GM18499 (cell line): ENCODE measurements at regions not wholly inside any gene's neighbourhood (a gene's known extent, or its start where the extent isn't known, plus 50 kb on each side); places are given as distances from the start of the nearest gene placed in this dataset.
"Not testable (repeated sequence)": the region's sequence is repeated elsewhere in the genome, so short reads cannot be mapped to it uniquely, and the experiment has no call there.

ENCODE experiments used
- ATAC-seq: cut with Tn5 transposase; IDR thresholded peaks from one replicate; pipeline ENCODE4 v1.9.1; 2021; ENCODE audit warnings: moderate number of reproducible peaks; ENCODE audit not compliant: insufficient read depth, unreplicated experiment

DNA sequence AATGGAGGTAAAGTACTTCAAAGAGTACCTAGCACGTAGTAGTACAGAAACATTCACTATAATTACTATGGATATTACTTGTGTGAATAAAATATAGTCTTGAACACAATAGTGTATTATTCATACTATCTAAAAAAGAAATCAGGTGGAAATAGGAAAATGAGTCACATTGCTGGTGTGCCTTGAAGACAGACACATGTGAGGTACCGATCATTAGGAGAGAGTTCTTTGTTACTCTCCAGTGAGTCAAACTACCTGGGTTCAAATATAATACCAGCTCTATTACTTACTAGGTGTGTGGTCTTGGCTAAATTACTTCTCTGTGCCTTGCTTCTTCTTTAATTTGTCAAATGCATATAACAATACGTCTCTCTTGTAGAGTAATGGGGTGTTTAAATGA lies 50.8 kb upstream of the BEND6 start:
- no peak for ATAC-seq

DNA sequence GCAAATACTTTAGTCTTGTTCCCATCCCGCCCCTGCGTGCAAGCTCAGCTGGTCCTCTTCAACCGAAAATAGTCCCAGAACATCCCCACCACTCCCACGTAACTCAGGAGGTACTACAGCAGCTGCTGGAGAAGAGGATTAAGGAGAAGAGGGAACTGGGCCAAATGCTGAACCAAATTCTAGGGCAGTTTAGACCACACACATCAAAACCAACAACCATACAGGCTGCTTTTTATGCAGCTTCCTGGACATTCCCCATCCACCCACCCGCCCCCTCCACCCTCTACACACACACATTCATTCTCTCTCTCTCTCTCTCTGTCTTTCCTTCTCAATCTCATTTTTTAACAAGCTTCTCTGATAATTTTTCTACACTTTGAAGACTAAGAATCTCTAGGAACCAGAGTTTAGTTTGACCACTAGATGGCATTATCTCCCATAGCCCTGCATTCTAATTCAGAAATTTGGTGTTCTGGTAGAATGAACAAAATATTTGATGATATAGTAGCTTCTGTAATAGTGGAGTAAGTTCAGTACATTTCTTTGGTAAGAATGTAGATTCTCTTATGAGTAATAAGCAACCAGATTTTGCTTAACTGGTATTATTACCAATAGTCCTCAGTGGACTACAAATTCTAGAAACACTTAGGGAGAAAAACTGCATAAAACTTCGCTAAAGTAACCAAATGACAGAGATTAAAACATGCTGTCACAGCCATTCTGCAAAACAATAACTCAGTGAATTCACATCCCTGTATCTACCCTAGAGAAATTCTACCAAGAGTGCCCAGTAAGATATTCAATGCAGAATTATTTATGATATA lies 52.1 kb upstream of the BEND6 start:
- ATAC-seq: no peak

DNA sequence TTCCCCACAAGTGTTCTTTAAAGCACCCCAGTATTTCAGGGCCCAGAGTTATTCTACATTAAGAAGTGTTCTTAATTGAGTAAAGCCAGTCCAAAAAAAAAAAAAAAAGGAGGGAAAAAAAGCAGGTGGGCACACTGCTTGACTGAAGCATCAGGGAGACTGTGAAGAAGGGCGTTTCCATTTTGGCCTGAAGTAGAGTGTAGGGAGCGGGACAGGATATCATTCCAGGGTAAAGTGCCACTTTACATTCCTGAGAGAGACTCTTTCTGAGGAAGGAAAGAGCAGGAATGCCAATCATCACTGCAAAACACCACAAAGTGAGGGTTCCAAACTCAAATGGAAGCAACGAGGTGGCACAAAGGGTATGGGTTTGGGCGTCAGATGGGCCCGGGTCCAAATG lies 54.1 kb upstream of the BEND6 start:
- no peak for ATAC-seq

DNA sequence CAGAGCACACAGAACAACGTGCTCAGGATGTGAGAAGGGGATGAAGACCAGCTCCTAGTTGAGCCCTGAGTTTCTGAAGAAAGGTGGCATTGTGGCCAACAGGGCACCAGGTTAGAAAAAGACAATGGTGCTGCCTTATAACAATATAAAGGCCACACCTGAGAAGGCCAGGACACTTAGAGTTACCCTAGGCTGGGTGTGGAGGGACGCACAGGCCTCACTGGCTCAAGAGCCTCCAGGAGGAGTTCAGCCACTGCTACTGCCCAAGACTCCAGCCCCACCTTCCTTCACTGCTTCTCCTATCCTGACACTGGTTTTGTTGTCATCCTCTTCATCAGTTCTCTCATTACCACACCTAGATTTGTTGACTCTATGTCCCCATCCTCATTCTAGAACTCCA lies 55.2 kb upstream of the BEND6 start:
- no peak for ATAC-seq

DNA sequence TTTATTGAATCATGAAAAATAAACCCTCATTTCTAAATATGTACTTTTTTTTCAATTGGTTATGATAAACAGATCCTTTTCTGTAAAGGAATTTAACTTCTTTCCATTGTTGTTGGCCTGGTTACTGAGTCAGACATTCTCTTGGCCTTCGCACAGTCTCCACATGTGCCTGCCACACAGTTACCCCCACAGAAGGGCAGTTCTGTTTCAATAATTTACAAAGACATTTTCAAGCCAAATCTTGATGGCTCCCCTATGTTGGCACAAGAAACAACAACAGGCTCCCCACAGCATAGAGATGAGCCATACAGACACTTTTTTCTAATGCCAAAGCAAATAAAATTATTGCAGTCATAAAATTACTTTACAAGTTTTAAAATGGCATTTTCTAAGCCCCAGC lies 55.6 kb upstream of the BEND6 start:
- no peak for ATAC-seq

DNA sequence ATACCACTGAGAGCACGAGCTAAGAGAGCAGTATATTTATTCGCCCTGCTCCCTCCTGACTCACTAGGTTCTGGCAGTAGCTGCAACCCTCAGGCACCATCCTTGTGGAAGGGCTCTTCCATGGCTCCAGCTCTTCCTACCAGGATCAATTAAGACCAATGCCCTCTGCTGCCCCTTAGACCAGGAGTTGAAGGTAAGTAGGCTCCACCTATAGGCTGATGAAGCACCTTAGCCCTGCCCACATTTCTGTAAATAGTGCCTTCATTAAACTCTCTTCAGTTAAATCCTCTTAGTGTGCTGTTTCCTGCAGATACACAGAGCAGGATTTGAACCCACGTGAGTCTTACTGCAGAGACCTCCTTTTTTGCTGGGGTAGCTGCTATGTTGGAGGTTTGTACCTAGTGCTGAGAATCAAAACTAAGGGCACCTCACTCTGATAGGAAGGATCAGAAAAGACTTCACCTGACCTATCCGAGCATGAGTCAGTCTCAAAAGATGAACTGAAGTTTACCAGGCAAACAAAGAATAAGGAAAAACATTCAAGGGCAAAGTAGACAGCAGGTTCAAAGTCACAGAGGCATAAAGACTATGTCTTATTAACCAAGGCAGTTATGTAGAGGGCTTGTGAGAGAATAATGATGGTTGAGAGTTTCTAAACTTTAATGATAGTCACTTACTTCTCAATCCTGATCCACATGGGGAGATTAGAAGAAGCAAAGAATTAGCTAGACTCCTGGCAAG lies 56.9 kb upstream of the BEND6 start:
- no peak for ATAC-seq

DNA sequence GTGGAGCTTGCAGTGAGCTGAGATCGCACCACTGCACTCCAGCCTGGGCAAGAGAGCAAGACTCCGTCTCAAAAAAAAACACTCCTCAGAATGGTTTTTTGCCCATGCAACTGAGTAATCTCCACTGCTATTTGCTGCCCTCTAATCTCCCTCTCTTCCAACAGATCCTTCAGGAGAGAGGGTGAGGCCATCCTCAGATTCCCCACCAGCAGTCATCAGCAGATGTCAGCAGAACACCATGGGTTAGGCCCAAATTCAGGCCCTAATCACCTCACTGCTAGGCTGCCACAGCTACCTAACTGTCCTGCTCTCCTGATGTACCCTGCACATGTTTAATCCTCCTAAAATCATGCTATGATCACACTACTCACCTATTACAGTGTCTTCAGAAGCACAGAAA lies 63.2 kb upstream of the BEND6 start:
- no peak for ATAC-seq

DNA sequence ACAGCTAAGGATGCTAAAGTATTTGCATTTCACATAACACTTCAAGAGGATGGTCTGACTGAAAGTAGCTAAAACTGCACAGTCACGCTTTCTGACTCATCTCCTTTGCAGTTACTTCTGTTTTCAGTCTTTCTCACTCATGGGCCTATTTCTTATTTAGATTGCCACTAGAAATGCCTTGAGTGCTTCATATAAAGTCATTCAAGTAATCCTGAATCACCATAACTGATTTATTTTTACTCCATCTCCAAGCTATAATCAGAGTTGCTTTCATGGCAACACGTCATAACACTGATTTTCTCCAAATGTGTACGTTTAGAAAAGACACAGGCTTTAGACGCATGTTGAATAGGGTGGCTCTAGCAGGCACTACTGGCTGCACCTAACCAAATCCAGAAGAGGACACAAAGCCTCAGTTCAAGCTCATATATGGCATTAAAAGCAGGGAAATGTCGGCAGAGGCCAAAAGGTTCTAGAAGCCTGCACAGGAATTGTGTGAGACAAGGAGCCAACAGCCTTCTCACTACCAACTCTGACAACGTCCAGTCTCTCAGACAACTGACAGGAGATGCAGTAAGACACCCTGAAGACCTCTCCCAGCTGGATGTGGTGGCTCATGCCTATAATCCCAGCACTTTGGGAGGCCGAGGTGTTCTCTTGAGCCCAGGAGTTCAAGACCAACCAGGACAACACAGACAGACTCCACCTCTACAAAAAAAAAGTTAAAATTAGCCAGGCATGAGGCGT lies 64.1 kb upstream of the BEND6 start:
- peak; percentile 99 for ATAC-seq

DNA sequence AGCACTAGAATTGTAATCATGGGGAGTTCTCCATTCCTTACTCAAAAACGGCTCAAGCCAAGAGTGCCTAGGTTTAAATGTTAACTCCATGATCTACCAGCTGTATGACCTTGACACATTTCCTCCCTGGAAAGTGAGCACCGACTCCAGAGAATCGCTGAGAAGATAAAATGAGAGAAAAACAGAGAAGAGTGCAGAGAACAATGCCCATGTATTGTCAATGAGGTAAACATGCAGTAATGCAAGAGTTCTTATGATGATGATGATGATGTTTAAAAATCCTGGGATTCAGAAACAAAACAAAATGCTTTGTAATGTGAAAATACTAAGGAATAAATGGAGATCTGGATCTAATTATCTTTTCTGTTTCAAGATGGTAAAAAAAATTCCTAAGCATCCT lies 64.8 kb upstream of the BEND6 start:
- ATAC-seq: no peak

DNA sequence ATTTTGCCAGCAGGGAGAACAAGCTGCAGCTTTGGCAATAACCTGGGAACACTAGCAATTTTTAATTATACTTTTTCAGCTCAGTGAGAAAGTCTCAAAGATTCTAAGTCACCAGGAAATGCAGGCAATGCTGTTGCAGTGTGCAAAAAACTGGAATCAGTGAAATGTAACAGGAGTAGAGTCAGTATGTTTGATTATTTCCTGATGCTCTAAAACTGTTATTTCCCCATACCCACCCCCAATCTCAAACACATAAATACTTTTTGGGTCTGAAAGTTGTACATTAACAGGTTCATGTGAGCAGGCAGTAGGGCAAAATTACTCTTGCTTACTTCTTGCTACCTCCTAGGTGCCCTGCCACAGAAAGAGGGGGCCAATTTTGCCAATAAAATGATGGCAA lies 65.4 kb upstream of the BEND6 start:
- no peak for ATAC-seq

DNA sequence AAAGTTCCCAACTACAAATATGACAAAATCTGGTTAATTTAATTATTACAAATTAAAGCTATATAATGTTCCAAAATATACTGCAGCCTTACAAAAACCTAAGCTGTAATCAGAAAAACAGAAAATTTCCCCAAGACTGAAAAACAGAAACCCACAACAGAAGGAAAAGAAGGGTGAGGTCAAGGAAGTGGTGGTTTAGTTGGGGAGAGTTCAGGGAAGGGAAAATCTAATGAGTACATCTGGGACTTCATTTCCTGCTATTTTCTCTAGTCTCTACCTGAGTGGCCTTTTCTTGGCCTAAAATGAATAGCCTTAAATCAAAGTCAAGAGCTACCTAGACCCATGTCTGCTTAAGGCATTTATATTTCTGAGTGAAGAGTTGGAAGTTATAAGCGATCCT lies 66.2 kb upstream of the BEND6 start:
- ATAC-seq: no peak

DNA sequence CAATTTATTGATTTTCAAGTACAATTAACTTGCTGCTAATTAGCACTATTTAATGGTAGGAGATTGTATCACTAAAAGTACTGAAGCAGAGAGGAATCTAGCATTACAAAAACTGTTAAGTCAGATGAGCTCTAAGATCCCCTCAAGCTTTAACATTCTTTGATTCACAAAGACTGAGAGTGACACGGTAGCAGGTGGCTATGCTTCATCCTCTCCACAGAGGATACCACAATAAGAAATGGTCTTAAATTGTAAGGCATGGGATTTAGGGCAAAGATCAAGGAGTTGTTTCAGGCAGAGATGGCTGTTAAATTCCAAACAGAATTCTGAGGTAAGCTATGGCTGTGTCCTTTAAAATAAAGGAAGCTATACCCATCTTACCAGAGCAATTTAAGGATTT lies 67.8 kb upstream of the BEND6 start:
- ATAC-seq: no peak

DNA sequence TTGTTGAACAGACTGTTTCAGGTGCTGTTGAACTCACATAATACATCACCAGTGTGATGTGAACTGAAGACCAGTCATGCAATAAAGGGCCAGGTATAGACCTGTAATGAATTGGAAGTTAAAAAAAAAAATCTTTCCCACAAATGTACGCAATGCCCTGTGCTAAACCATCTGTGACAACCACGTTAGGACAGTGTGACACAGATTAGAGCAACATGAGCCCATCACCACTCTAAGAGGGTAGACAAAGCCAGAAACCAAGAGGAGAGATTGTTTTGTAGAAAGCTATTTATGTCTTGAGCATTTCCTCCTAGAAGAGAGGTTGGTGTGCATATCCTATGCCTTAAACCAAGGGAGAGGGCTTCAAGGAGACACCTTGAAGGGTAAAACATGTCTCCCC lies 77.0 kb upstream of the BEND6 start:
- no peak for ATAC-seq

DNA sequence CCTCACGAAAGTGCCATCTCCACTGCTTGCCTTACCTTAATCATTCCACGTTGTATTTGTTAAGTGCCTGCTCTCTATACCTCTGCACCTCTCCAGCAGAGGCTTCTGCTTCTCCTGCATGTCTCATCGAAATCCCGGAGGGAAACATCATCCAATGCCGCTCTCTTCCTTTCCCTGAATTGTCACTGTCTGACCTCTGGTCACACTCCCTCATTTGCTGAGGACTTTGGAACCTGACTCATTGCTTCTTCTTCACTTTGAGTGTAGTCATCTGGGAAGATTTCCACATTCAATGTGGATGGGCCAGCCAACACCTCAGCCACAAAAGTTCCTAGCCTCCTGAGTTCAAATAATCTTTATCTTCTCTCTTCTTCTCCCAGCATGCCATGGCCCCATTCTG lies 78.9 kb upstream of the BEND6 start:
- ATAC-seq: no peak

DNA sequence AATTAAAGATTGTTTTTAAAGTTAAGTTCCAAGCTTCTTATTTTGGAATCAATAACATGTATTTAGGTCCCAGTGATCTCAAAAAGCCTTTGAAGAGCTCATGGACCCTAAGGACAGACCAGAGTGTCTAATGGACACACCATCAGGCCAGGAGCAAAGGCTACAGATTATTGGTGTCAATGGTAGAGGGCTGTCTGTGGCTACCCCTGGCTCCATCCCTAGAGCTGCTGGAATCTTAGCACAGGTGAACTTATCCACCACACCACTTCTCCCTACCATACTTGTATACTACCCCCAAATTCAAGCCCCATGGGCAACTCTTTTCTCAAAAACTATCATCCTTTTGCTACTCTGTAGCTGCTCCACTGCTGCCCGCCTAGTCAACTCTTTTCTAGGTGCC lies 79.4 kb upstream of the BEND6 start:
- no peak for ATAC-seq

DNA sequence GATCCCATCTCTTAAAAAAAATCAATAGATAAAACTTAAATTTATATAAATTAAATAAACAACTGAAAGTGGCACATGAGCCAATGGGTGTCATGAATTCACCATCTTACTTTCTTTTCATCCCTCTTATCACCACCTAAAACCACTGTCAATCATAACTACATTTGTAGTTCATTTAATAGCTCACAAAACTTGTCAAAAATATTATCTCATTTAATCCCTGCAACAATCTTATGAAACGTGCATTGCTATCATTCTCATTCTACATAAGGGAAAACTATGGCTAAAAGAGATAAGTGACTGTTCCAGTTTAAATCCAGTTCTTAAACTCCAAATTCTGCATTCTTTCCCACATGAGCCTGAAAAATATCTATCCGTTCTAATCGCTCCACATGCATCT lies 80.6 kb upstream of the BEND6 start:
- ATAC-seq: no peak

DNA sequence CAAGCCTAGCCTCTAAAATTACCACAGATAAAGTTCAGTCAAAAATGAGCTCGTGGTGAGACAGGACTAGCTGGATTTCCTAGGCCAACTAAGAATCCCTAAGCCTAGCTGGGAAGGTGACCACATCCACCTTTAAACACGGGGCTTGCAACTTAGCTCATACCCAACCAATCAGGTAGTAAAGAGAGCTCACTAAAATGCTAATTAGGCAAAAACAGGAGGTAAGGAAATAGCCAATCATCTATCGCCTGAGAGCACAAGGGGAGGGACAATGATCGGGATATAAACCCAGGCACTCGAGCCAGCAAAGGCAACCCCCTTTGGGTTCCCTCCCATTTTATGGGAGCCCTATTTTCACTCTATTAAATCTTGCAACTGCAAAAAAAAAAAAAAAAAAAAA lies 84.9 kb upstream of the BEND6 start:
- not testable (repeated sequence) for ATAC-seq

DNA sequence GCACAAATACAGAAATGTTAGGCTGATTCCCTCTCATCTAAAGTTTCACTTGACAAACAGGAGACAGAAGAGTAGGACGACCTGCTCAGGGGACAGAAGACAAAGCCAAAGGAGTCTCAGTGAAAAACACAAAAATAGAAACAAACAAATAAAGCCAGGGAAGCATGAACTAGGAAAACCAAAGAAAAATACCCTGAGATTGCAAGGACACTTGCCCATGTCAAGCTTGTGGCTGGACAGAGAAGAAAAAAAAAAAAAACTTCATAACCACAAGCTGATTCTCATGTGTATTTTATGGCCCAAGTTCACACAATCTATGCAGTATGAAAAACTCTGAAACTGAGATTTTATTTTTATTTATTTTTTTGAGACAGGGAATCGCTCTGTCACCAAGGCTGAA lies 85.6 kb upstream of the BEND6 start:
- no peak for ATAC-seq

DNA sequence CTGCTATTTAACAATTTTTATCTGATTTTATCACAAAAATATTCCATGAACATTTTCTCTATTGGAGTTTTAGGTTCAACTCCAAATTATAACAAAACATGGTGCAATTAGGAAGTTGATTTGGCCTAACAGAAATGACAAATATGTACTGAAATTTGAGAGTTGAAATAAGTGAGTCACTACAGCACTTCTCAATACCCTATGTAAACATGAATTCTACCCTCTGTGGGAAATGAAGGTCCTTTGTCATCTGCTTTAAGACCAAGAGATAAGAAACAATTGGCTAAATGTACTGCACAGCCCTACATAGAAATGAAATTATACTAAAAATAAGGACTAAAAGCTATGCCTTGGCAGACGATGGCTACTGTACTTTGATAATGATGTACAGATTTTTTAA lies 86.2 kb upstream of the BEND6 start:
- no peak for ATAC-seq

DNA sequence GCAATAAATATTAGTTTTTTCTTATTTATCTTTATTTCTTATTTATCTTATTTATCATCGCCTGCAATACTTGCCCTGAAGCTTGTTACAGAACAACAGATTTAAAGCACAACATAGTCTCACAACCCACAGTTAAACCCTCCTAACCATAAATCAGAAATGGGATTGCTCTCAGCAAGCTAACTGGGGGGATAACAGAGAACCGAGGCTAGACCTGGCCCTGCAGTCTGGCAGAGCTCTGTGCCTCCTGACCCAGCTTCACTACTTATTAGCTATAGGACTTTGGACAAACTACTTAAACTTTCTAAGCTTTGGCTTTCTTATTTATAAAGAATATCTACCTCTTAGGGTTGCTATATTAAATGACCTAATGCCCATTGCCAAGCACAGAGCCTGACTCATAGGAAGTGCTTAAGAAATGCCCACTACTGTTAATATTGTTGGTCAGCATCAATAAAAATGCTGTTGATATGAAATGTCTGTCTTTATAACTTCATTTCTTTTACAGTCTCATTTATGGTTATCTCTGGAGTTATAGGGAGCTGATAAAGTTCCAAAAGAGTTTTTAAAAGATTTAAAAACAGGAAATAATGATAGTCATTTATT lies 87.9 kb upstream of the BEND6 start:
- no peak for ATAC-seq
